ENCODE measurements at regions not wholly inside any gene's neighbourhood (a gene's known extent, or its start where the extent isn't known, plus 50 kb on each side); places are given as distances from the start of the nearest gene placed in this dataset.

- Histone ChIP-seq H3K4me2 (no peak overlapping the region), H3K9me3 (no peaks in the 10 kb centered on the region), H3K4me3 (no peak overlapping the region), H3K27ac (no peak overlapping the region), H3K4me1 (no peaks in the 10 kb centered on the region)
- CTCF ChIA-PET: no interaction called here
- TF ChIP-seq POLR2AphosphoS2 (conservative IDR thresholded peaks at IDR 0.05; ENCODE audit: low read length) (no peak), CBX8 (IDR thresholded peaks at IDR 0.05) (no peak), CTCF (IDR thresholded peaks at IDR 0.05) (no peak), REST (IDR thresholded peaks at IDR 0.05) (no peak), FOSL2 (IDR thresholded peaks at IDR 0.05) (no peak), FOSL2 (CRISPR knock-in tag; IDR thresholded peaks at IDR 0.05) (no peak), HDAC2 (IDR thresholded peaks at IDR 0.05) (no peak)
- no peak for ATAC-seq
- POLR2A ChIA-PET: no interaction called here
- DNase-seq (ENCODE audit: low read depth in 1 of 2, low spot score in 1 of 2): no peak
- 3% methylated on average over 1 of the region's 1 CpG for WGBS (ENCODE audit: missing lambda C conversion rate)
- FAIRE-seq: no peak
These were observed 277.8 kb upstream of the FTMT start for GRCh38 chr5:121573721-121574382.

- no peak for DNase-seq (ENCODE audit: low read depth in 1 of 2, low spot score in 1 of 2)
- no peak for FAIRE-seq
- Histone ChIP-seq H3K9me3 (no peaks in the 10 kb centered on the region), H3K27ac (no peak overlapping the region), H3K4me3 (no peak overlapping the region), H3K4me2 (no peak overlapping the region), H3K4me1 (no peaks in the 10 kb centered on the region)
- TF ChIP-seq EP300 (IDR thresholded peaks at IDR 0.05): no peak
- no peak for TF ChIP-seq E2F6 (IDR thresholded peaks at IDR 0.05; ENCODE audit: borderline replicate concordance, low read depth)
- TF ChIP-seq POLR2AphosphoS2 (conservative IDR thresholded peaks at IDR 0.05; ENCODE audit: low read length): no peak
- TF ChIP-seq MAX (IDR thresholded peaks at IDR 0.05): no peak
- TF ChIP-seq CEBPB (IDR thresholded peaks at IDR 0.05): no peak
- TF ChIP-seq POLR2A (IDR thresholded peaks at IDR 0.05; ENCODE audit: low read length): no peak
- TF ChIP-seq ESRRA (IDR thresholded peaks at IDR 0.05; ENCODE audit: borderline replicate concordance, low read length): no peak
- no peak for TF ChIP-seq SREBF2 (IDR thresholded peaks at IDR 0.05)
- no peak for TF ChIP-seq RCOR1 (IDR thresholded peaks at IDR 0.05; ENCODE audit: low read depth, low read length)
- TF ChIP-seq ELK1 (IDR thresholded peaks at IDR 0.05; ENCODE audit: low read depth, low read length): no peak
- TF ChIP-seq RFX5 (IDR thresholded peaks at IDR 0.05): no peak
- TF ChIP-seq NR3C1 (IDR thresholded peaks at IDR 0.05): no peak
- no peak for TF ChIP-seq RARB (CRISPR knock-in tag; IDR thresholded peaks at IDR 0.05)
- CTCF ChIA-PET: no interaction called here
- POLR2A ChIA-PET: no interaction called here
- no peak for ATAC-seq
- 93% methylated on average over 2 of the region's 2 CpGs for WGBS (ENCODE audit: missing lambda C conversion rate)
These were observed 270.1 kb upstream of the FTMT start for GRCh38 chr5:121581588-121581987.
